HG03103 (cell line): ENCODE measurements at regions not wholly inside any gene's neighbourhood (a gene's known extent, or its start where the extent isn't known, plus 50 kb on each side); places are given as distances from the start of the nearest gene placed in this dataset.

Experiments used
- ATAC-seq: cut with Tn5 transposase; IDR thresholded peaks from one replicate; pipeline ENCODE4 v1.9.1; 2021; ENCODE audit warnings: low read depth; ENCODE audit not compliant: unreplicated experiment

DNA sequence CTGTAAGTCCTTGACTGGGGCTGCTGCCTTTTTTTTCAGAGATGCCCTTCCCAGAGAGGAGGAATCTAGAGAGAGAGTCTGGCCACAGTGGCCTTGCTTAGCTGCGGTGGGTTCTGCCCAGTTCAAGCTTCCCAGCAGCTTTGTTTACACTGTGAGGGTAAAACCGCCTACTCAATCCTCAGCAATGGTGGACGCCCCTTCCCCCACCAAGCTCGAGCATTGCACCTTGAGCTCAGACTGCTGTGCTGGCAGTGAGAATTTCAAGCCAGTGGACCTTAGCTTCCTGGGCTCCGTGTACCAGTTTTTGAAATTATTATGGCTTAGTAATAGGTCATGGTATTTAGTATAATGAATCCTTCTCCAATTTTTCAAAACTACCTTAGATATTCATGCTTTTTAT is 395.4 kb downstream of the NPIPA7 start:
- no peak for ATAC-seq

DNA sequence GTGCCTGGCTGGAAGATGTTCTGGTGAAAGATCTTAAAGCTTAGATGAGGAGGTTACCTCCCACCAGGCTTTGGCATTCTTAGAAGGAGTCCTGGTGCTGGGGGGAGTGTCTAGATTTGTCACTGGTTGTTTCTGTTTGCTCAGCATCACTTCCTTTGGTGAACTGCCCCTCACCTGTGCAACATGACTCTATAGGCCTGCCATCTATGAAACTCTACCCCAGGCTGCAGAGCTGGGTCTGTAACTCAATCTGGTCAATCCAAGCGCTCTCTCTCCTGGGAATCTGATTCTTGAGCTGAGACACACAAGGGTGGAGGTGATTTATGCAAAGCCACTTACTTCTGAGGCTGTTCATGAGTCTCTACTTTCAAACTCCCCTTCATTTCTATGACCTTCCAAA is 399.4 kb downstream of the NPIPA7 start:
- ATAC-seq = no peak

- ATAC-seq = no peak
These were observed 401.6 kb downstream of the NPIPA7 start for GRCh38 chr16:16780588-16780987.

GRCh38 chr16:16782153-16782552 is 403.2 kb downstream of the NPIPA7 start:
- ATAC-seq = no peak

GRCh38 chr16:16788004-16788403 is 409.1 kb downstream of the NPIPA7 start:
- no peak for ATAC-seq

GRCh38 chr16:16790597-16790996 is 411.7 kb downstream of the NPIPA7 start:
- ATAC-seq = no peak

DNA sequence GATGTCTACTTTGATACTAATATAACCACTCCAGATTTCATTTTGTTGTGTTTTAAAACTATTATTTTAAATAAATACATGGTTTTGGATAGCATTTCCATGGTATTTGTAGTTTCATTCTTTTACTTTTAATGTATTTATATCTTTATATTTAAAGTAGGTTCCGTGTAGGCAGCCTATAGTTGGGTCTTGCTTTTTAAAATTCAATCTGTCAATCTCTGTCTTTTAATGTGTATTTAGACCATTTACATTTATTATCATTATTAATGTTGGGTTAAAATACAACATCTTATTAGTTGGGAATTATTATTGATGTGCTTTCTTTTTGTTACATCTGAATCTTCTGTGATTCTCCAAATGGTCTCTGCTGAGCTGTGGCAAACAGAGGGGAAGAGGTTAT is 412.1 kb downstream of the NPIPA7 start:
- ATAC-seq = no peak

- ATAC-seq = no peak
These were observed 418.3 kb downstream of the NPIPA7 start for GRCh38 chr16:16797239-16797638.

DNA sequence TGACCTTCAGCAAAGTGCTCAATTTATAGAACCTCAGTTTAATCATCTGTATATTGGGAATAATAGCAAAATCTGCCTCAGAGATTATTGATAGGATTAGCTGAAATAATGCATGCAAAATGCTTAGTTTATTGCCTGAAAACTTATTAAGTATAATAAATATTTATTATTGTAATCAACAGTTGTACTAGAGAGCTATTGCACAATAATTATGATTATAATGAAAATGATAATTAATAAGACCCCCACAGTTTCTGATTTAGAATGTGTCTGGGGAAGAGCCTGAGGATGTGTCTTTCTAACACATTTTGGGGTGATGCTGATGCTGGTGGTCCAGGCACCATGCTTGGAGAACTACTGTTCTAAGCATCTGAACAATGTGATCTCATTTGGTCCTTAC is 419.6 kb downstream of the NPIPA7 start:
- no peak for ATAC-seq

GRCh38 chr16:16805809-16806208 is 426.9 kb downstream of the NPIPA7 start:
- no peak for ATAC-seq

DNA sequence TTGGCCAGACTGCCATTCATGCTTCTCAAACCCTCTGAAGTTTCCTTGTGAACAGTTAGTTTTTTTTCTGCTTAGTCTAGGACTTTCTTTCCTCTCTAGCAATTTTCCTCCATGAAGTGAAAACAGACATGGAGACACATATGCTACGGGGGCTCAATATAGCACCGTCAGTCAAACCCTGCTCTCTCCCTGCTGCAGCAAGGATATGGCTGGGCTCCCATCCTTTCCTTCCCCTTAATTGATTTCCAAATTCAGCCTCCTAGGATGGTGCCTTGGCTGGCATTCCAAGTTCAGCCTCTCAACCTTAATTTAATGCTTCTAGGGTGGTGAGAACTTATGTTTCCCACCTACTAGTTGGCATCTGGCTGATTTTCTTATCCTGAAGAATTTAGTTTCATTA is 436.7 kb downstream of the NPIPA7 start:
- no peak for ATAC-seq

GRCh38 chr16:16817196-16817595 is 438.3 kb downstream of the NPIPA7 start:
- ATAC-seq = no peak

DNA sequence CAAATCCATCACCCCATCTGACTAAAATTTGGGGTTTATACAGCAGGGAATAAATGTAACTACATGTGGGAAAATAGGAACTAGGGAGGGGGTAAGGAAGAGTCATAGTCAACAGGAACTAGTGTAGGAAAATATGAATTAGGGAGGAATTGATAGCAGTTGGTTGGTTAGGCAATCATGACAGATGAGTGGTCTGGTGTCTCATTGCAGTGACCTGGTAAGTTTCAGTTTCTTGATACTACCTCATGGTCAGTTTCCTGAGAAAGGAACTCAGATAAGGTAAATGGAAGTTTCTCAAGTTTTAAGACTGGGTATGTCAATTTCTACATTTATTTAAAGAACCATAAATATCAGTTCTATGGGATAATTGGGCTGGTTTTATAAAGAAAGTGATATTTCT is 442.3 kb downstream of the NPIPA7 start:
- no peak for ATAC-seq

DNA sequence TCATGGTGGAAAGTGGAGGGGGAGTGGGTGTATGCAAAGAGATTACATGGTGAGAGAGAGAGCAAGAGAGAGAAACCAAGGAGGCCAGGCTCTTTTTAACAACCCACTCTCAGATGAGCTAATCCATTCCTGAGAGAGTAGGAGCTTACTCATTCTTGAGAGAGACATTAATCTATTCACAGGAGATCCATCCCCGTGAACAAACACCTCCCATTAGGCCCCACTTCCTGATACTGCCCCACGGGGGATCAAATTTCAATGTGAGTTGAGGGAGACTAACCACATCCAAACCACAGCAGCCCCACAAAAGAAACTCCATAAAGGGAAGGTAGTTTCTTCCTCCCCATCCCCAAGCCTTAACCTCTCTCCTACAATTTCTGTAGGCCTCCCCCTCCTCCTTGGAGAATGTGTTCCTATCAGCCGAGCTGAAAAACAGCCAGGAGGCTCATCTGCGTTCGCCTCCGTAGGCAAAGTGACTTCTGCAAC is 450.0 kb downstream of the NPIPA7 start:
- no peak for ATAC-seq

- ATAC-seq = no peak
These were observed 451.5 kb downstream of the NPIPA7 start for GRCh38 chr16:16830401-16830800.

GRCh38 chr16:16830973-16831372 is 452.0 kb downstream of the NPIPA7 start:
- no peak for ATAC-seq

DNA sequence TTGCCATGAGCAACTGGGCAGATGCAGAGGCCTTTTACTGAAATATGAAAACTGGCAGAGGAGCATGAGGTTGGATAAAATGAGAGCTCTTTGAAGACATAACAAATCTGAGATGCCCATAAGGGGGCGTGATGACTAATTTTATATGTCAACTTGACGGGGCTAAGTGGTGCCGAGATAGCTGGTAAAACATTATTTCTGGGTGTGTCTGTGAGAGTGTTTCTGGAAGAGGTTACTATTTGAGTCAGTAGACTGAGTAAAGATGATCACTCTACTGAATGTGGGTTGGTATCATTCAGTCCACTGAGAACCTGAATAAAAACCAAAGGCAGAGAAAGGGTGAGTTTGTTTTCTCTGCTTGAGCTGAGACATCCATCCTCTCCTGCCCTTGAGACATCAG is 454.2 kb downstream of the NPIPA7 start:
- no peak for ATAC-seq

- no peak for ATAC-seq
These were observed 471.3 kb downstream of the NPIPA7 start for GRCh38 chr16:16850274-16850673.

GRCh38 chr16:16857012-16857411 is 478.1 kb downstream of the NPIPA7 start:
- ATAC-seq = no peak

- ATAC-seq = no peak
These were observed 478.8 kb downstream of the NPIPA7 start for GRCh38 chr16:16857603-16858283.

DNA sequence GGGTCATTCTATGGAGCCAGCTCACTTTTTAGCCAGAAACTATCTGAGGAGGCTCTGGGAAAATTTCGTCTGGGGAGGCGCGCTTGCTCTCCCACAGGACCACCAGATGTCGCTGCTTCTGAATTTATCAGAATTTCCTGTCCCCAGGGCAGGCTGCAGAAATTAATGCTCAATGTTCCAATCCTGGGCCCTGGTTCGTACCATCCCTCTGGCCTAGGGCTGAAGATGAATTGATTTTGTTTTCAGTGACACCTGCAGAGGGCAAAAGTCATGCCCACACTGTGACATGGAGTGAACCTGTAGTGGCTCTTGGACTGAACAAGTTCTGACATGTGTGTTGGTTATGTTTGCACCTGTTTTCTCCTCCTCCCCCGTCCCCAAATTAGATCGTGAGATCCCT is 482.6 kb downstream of the NPIPA7 start:
- no peak for ATAC-seq

DNA sequence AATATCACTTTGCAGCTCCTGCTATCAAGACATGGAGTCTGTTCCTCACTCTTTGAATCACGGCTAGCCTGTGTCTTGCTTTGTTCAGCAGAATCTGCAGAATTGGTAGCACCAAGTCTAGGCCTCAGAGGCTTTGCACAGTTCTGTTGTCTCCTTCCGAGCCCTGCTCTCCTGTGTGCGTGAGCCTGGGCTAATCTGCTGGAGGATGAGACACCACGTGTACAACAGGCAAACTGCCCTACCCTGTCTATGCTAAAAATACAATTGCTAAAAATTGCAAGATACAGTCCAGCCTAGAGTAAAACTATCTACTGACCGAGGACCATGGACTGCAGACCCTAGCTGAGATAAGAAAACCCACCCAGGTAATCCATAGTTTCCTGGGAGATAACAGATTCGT is 484.7 kb downstream of the NPIPA7 start:
- ATAC-seq = no peak

- no peak for ATAC-seq
These were observed 485.6 kb downstream of the NPIPA7 start for GRCh38 chr16:16864536-16864935.
